Suppressor macrophage (primary cell): ENCODE measurements at regions not wholly inside any gene's neighbourhood (a gene's known extent, or its start where the extent isn't known, plus 50 kb on each side); places are given as distances from the start of the nearest gene placed in this dataset.
"Not testable (repeated sequence)": the region's sequence is repeated elsewhere in the genome, so short reads cannot be mapped to it uniquely, and the experiment has no call there.

Experiments
- DNase-seq, 4 experiments: peaks; one replicate each; pipeline ENCODE4 v3.0.0-alpha.2; 2020 to 2022

- DNase-seq = no peak
These were observed 439.2 kb downstream of the PCDH10 start for GRCh38 chr4:133588306-133588705.

GRCh38 chr4:133585323-133585722, 436.2 kb downstream of the PCDH10 start:
- no peak for DNase-seq

- DNase-seq = no peak
These were observed 435.6 kb downstream of the PCDH10 start for GRCh38 chr4:133584714-133585113.

- DNase-seq = no peak
These were observed 433.0 kb downstream of the PCDH10 start for GRCh38 chr4:133581996-133582619.

GRCh38 chr4:133574248-133574647, 425.2 kb downstream of the PCDH10 start:
- DNase-seq = no peak

GRCh38 chr4:133565379-133565778, 416.3 kb downstream of the PCDH10 start:
- DNase-seq = no peak

- no peak for DNase-seq
These were observed 410.9 kb downstream of the PCDH10 start for GRCh38 chr4:133559987-133560386.

- no peak for DNase-seq
These were observed 406.6 kb downstream of the PCDH10 start for GRCh38 chr4:133555671-133556070.

GRCh38 chr4:133550436-133550835, 401.3 kb downstream of the PCDH10 start:
- no peak for DNase-seq

- DNase-seq = no peak
These were observed 395.0 kb downstream of the PCDH10 start for GRCh38 chr4:133544097-133544496.

- no peak for DNase-seq
These were observed 388.7 kb downstream of the PCDH10 start for GRCh38 chr4:133537780-133538281.

GRCh38 chr4:133534224-133534623, 385.1 kb downstream of the PCDH10 start:
- DNase-seq = not testable (repeated sequence)

- DNase-seq = no peak
These were observed 375.3 kb downstream of the PCDH10 start for GRCh38 chr4:133524369-133524768.

- no peak for DNase-seq
These were observed 364.8 kb downstream of the PCDH10 start for GRCh38 chr4:133513901-133514300.

- DNase-seq = no peak
These were observed 349.1 kb downstream of the PCDH10 start for GRCh38 chr4:133498149-133498548.

- no peak for DNase-seq
These were observed 344.7 kb downstream of the PCDH10 start for GRCh38 chr4:133493776-133494175.

GRCh38 chr4:133493241-133493640, 344.1 kb downstream of the PCDH10 start:
- no peak for DNase-seq

GRCh38 chr4:133484287-133484686, 335.2 kb downstream of the PCDH10 start:
- DNase-seq = no peak

GRCh38 chr4:133483600-133484246, 334.6 kb downstream of the PCDH10 start:
- DNase-seq = peak in 3 of 4 experiments; percentile 3 to 6 (median 6)

GRCh38 chr4:133476063-133476462, 327.0 kb downstream of the PCDH10 start:
- DNase-seq = no peak

GRCh38 chr4:133474501-133474900, 325.4 kb downstream of the PCDH10 start:
- DNase-seq = no peak

GRCh38 chr4:133472244-133472643, 323.1 kb downstream of the PCDH10 start:
- no peak for DNase-seq

GRCh38 chr4:133467290-133467947, 318.3 kb downstream of the PCDH10 start:
- DNase-seq = no peak

- no peak for DNase-seq
These were observed 315.9 kb downstream of the PCDH10 start for GRCh38 chr4:133465022-133465421.
